Hepatic stellate cell (primary cell): ENCODE measurements at regions not wholly inside any gene's neighbourhood (a gene's known extent, or its start where the extent isn't known, plus 50 kb on each side); places are given as distances from the start of the nearest gene placed in this dataset.
A peak's percentile ranks its signal among the peaks of the same experiment; 100 is the strongest.

ENCODE experiments used
- DNase-seq: peaks from one replicate; pipeline ENCODE4 v3.0.0; 2011; ENCODE audit warnings: low spot score

GRCh38 chr9:90100014-90100413 lies 495.2 kb downstream of the GADD45G start:
- DNase-seq, result no peak

GRCh38 chr9:90102292-90102901 lies 497.6 kb downstream of the GADD45G start:
- peak; percentile 87 for DNase-seq

GRCh38 chr9:90103771-90104170 lies 499.0 kb downstream of the GADD45G start:
- DNase-seq, result no peak

- no peak for DNase-seq
These were observed 501.0 kb downstream of the GADD45G start for GRCh38 chr9:90105773-90106172.

- DNase-seq, result no peak
These were observed 502.4 kb downstream of the GADD45G start for GRCh38 chr9:90107040-90107725.

GRCh38 chr9:90107726-90108655 lies 503.2 kb downstream of the GADD45G start:
- no peak for DNase-seq

- no peak for DNase-seq
These were observed 508.0 kb downstream of the GADD45G start for GRCh38 chr9:90112788-90113187.

GRCh38 chr9:90114641-90115425 lies 510.0 kb downstream of the GADD45G start:
- DNase-seq, result no peak

- no peak for DNase-seq
These were observed 517.0 kb downstream of the GADD45G start for GRCh38 chr9:90121762-90122161.

- no peak for DNase-seq
These were observed 517.7 kb downstream of the DIRAS2 start for GRCh38 chr9:90124961-90125360.

- no peak for DNase-seq
These were observed 514.7 kb downstream of the DIRAS2 start for GRCh38 chr9:90127923-90128322.

GRCh38 chr9:90128587-90129190 lies 513.9 kb downstream of the DIRAS2 start:
- DNase-seq, result no peak

- DNase-seq, result no peak
These were observed 513.2 kb downstream of the DIRAS2 start for GRCh38 chr9:90129446-90129845.

GRCh38 chr9:90131568-90131967 lies 511.1 kb downstream of the DIRAS2 start:
- no peak for DNase-seq

GRCh38 chr9:90132866-90133265 lies 509.8 kb downstream of the DIRAS2 start:
- no peak for DNase-seq

- no peak for DNase-seq
These were observed 504.8 kb downstream of the DIRAS2 start for GRCh38 chr9:90137801-90138200.

GRCh38 chr9:90140131-90140818 lies 502.3 kb downstream of the DIRAS2 start:
- no peak for DNase-seq

- peak; percentile 8 for DNase-seq
These were observed 500.9 kb downstream of the DIRAS2 start for GRCh38 chr9:90141723-90142122.

- DNase-seq, result no peak
These were observed 500.0 kb downstream of the DIRAS2 start for GRCh38 chr9:90142580-90142979.

GRCh38 chr9:90147426-90147825 lies 495.2 kb downstream of the DIRAS2 start:
- no peak for DNase-seq

GRCh38 chr9:90156318-90156717 lies 486.3 kb downstream of the DIRAS2 start:
- no peak for DNase-seq
